ENCODE measurements at regions not wholly inside any gene's neighbourhood (a gene's known extent, or its start where the extent isn't known, plus 50 kb on each side); places are given as distances from the start of the nearest gene placed in this dataset.

GRCh38 chr5:121313886-121314285 is 537.8 kb upstream of the FTMT start:
- ChIA-PET CTCF (no interaction called here), POLR2A (no interaction called here)
- Histone ChIP-seq H3K27ac (ENCODE audit: extremely low read depth, low read depth, low read length) (no peak overlapping the region), H3K9me3 (ENCODE audit: control insufficient read depth, insufficient read depth, low read depth, low read length) (no peaks in the 10 kb centered on the region), H3K4me3 (ENCODE audit: low read depth, low read length) (no peak overlapping the region), H3K4me1 (ENCODE audit: control insufficient read depth, insufficient read depth, low read length) (no peaks in the 10 kb centered on the region), H3K36me3 (ENCODE audit: control insufficient read depth in 2 of 2, insufficient read depth in 1 of 2, low read length in 2 of 2) (no peaks in the 10 kb centered on the region)
- TF ChIP-seq YY1 (tag by site-specific recombination; IDR thresholded peaks at IDR 0.05), result no peak
- TF ChIP-seq ZNF433 (tag by site-specific recombination; IDR thresholded peaks at IDR 0.05; ENCODE audit: low read depth), result no peak
- no peak for TF ChIP-seq ZNF24 (tag by site-specific recombination; IDR thresholded peaks at IDR 0.05)
- TF ChIP-seq ZNF510 (tag by site-specific recombination; IDR thresholded peaks at IDR 0.05; ENCODE audit: insufficient replicate concordance), result no peak
- TF ChIP-seq ZNF548 (tag by site-specific recombination; IDR thresholded peaks at IDR 0.05), result no peak
- no peak for TF ChIP-seq ZNF571 (tag by site-specific recombination; IDR thresholded peaks at IDR 0.05)
- TF ChIP-seq ZNF169 (tag by site-specific recombination; IDR thresholded peaks at IDR 0.05), result no peak
- no peak for TF ChIP-seq TRIM28 (IDR thresholded peaks at IDR 0.05; ENCODE audit: borderline replicate concordance, low read length)
- TF ChIP-seq GFI1B (tag by site-specific recombination; IDR thresholded peaks at IDR 0.05), result no peak
- TF ChIP-seq ZNF449 (tag by site-specific recombination; IDR thresholded peaks at IDR 0.05), result no peak
- no peak for TF ChIP-seq ZNF768 (tag by site-specific recombination; IDR thresholded peaks at IDR 0.05)
- TF ChIP-seq ZNF280D (tag by site-specific recombination; IDR thresholded peaks at IDR 0.05), result no peak
- TF ChIP-seq ZNF423 (tag by site-specific recombination; IDR thresholded peaks at IDR 0.05), result no peak

GRCh38 chr5:121315786-121316185 is 535.9 kb upstream of the FTMT start:
- Histone ChIP-seq H3K27ac (ENCODE audit: extremely low read depth, low read depth, low read length) (no peak overlapping the region), H3K36me3 (ENCODE audit: control insufficient read depth in 2 of 2, insufficient read depth in 1 of 2, low read length in 2 of 2) (no peaks in the 10 kb centered on the region), H3K4me1 (ENCODE audit: control insufficient read depth, insufficient read depth, low read length) (no peaks in the 10 kb centered on the region), H3K4me3 (ENCODE audit: low read depth, low read length) (no peak overlapping the region), H3K9me3 (ENCODE audit: control insufficient read depth, insufficient read depth, low read depth, low read length) (no peaks in the 10 kb centered on the region)
- ChIA-PET POLR2A (no interaction called here), CTCF (no interaction called here)
- no peak for TF ChIP-seq ZFP37 (tag by site-specific recombination; IDR thresholded peaks at IDR 0.05)
- TF ChIP-seq ZBTB20 (tag by site-specific recombination; IDR thresholded peaks at IDR 0.05), result no peak
- TF ChIP-seq ZNF776 (tag by site-specific recombination; IDR thresholded peaks at IDR 0.05; ENCODE audit: borderline replicate concordance), result no peak
- TF ChIP-seq ZNF18 (tag by site-specific recombination; IDR thresholded peaks at IDR 0.05), result no peak
- no peak for TF ChIP-seq MZF1 (tag by site-specific recombination; IDR thresholded peaks at IDR 0.05; ENCODE audit: borderline replicate concordance)
- no peak for TF ChIP-seq ZNF221 (tag by site-specific recombination; IDR thresholded peaks at IDR 0.05; ENCODE audit: borderline replicate concordance)
- TF ChIP-seq ZNF514 (tag by site-specific recombination; IDR thresholded peaks at IDR 0.05), result no peak
- TF ChIP-seq YY1 (tag by site-specific recombination; IDR thresholded peaks at IDR 0.05), result no peak
- TF ChIP-seq ATF2 (tag by site-specific recombination; IDR thresholded peaks at IDR 0.05; ENCODE audit: low read depth), result no peak
- no peak for TF ChIP-seq HOXD13 (CRISPR knock-in tag; IDR thresholded peaks at IDR 0.05; ENCODE audit: borderline replicate concordance)
- no peak for TF ChIP-seq ZNF133 (tag by site-specific recombination; IDR thresholded peaks at IDR 0.05)
